ENCODE measurements at regions not wholly inside any gene's neighbourhood (a gene's known extent, or its start where the extent isn't known, plus 50 kb on each side); places are given as distances from the start of the nearest gene placed in this dataset.
"Not testable (repeated sequence)": the region's sequence is repeated elsewhere in the genome, so short reads cannot be mapped to it uniquely, and the experiment has no call there.

GRCh38 chr5:104564530-104564929, 1001.9 kb upstream of the NUDT12 start:
- intact Hi-C loops (cut with micrococcal nuclease), result no loop called here

GRCh38 chr5:104556957-104557356, 994.4 kb upstream of the NUDT12 start:
- Histone ChIP-seq H3K4me3 (no peak overlapping the region), H3K27ac (replicated peaks) (no peak overlapping the region), H3K4me1 (no peaks in the 10 kb centered on the region), H3K9me3 (replicated peaks) (no peaks in the 10 kb centered on the region), H3K27me3 (ENCODE audit: low read depth) (no peaks in the 10 kb centered on the region), H3K36me3 (no peaks in the 10 kb centered on the region)
- no peak for DNase-seq
- TF ChIP-seq CTCF (IDR thresholded peaks at IDR 0.05; ENCODE audit: borderline replicate concordance), result no peak
- intact Hi-C loops (cut with micrococcal nuclease), result no loop called here

More at GRCh38 chr5:104564530-104564929, 1001.9 kb upstream of the NUDT12 start:
- Histone ChIP-seq H3K9me3 (replicated peaks) (peaks cover 5% of the 10 kb centered on the region), H3K27ac (replicated peaks) (no peak overlapping the region), H3K36me3 (no peaks in the 10 kb centered on the region), H3K4me3 (no peak overlapping the region), H3K4me1 (no peaks in the 10 kb centered on the region), H3K27me3 (ENCODE audit: low read depth) (no peaks in the 10 kb centered on the region)
- no peak for TF ChIP-seq CTCF (IDR thresholded peaks at IDR 0.05; ENCODE audit: borderline replicate concordance)
- no peak for DNase-seq

GRCh38 chr5:104551628-104552027, 989.0 kb upstream of the NUDT12 start:
- Histone ChIP-seq H3K4me3 (no peak overlapping the region), H3K4me1 (no peaks in the 10 kb centered on the region), H3K9me3 (replicated peaks) (peaks cover 12% of the 10 kb centered on the region), H3K27ac (replicated peaks) (no peak overlapping the region), H3K36me3 (no peaks in the 10 kb centered on the region), H3K27me3 (ENCODE audit: low read depth) (no peaks in the 10 kb centered on the region)
- no peak for DNase-seq
- no peak for TF ChIP-seq CTCF (IDR thresholded peaks at IDR 0.05; ENCODE audit: borderline replicate concordance)
- intact Hi-C loops (cut with micrococcal nuclease), result no loop called here

GRCh38 chr5:104546871-104547270, 984.3 kb upstream of the NUDT12 start:
- H3K4me3 ChIP-seq; H3K27me3 ChIP-seq (ENCODE audit: low read depth); intact Hi-C loops (cut with micrococcal nuclease); DNase-seq; H3K4me1 ChIP-seq; H3K27ac ChIP-seq (replicated peaks); H3K36me3 ChIP-seq: not testable (repeated sequence)
- H3K9me3 ChIP-seq (replicated peaks), result peaks cover 16% of the 10 kb centered on the region

- Histone ChIP-seq H3K36me3 (no peaks in the 10 kb centered on the region), H3K4me3 (no peak overlapping the region), H3K27me3 (ENCODE audit: low read depth) (no peaks in the 10 kb centered on the region), H3K27ac (replicated peaks) (no peak overlapping the region), H3K4me1 (no peaks in the 10 kb centered on the region), H3K9me3 (replicated peaks) (peaks cover under 1% of the 10 kb centered on the region)
- DNase-seq, result no peak
- TF ChIP-seq CTCF (IDR thresholded peaks at IDR 0.05; ENCODE audit: borderline replicate concordance), result no peak
- intact Hi-C loops (cut with micrococcal nuclease), result no loop called here
Measured at GRCh38 chr5:104541141-104541785, 978.7 kb upstream of the NUDT12 start.

- no peaks in the 10 kb centered on the region for H3K36me3 ChIP-seq
- DNase-seq, result no peak
- no peak for TF ChIP-seq CTCF (IDR thresholded peaks at IDR 0.05; ENCODE audit: borderline replicate concordance)
- no peaks in the 10 kb centered on the region for H3K4me1 ChIP-seq
- no peak overlapping the region for H3K27ac ChIP-seq (replicated peaks)
- intact Hi-C loops (cut with micrococcal nuclease), result no loop called here
- H3K9me3 ChIP-seq (replicated peaks), result no peaks in the 10 kb centered on the region
- H3K4me3 ChIP-seq, result no peak overlapping the region
- no peaks in the 10 kb centered on the region for H3K27me3 ChIP-seq (ENCODE audit: low read depth)
Measured at GRCh38 chr5:104540448-104540847, 977.9 kb upstream of the NUDT12 start.

All from left ventricle myocardium inferior (tissue), 1 donor.